NCI-H1436 (cell line): ENCODE measurements at regions not wholly inside any gene's neighbourhood (a gene's known extent, or its start where the extent isn't known, plus 50 kb on each side); places are given as distances from the start of the nearest gene placed in this dataset.
"Not testable (repeated sequence)": the region's sequence is repeated elsewhere in the genome, so short reads cannot be mapped to it uniquely, and the experiment has no call there.

ENCODE experiments used
- DNase-seq: peaks from one replicate; lab custom pipeline; 2025; lab: John Stamatoyannopoulos, UW

DNA sequence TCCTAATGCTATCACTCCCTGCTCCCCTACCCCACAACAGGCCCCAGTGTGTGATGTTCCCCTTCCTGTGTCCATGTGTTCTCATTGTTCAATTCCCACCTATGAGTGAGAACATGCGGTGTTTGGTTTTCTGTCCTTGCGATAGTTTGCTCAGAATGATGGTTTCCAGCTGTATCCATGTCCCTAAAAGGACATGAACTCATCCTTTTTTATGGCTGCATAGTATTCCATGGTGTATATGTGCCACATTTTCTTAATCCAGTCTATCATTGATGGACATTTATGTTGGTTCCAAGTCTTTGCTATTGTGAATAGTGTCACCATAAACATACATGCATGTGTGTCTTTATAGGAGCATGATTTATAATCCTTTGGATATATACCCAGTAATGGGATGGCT, 80.4 kb upstream of the B3GAT1 start:
- DNase-seq = not testable (repeated sequence)

DNA sequence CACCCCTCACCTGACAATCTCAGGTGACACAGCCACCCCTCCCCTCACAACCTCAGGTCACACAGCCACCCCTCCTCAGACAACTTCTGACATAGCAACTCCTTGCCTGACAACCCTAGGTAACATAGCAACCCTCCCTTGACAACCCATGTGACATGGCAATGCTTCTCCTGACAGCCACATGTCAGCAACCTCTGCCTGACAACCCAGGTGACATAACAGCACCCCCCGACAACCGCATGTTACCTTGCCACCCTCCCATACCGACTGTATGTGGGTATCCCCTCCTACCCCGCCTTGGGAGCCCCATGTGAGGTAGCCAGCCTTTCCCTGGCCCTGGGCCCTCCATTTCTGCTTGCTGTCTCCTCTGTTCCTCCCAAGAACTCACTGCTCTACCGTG, 77.7 kb upstream of the B3GAT1 start:
- no peak for DNase-seq

DNA sequence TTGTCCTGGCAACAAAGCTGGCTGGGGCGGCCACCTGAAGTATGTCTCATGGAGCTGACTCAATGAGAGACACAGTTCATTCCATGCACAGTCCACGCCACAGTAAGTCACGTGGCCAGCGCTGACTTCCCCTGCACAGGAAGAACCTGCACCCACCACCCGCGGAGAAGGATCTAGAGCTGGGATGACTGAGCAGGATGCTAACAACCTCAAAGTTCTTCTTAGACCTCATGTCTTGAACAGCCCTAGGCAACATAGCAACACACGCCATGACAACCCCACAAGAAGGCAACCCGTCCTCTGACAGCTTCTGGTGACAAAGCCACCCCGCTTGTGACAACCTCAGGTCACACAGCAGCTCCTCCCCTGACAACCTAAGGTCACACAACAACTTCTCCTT, 76.9 kb upstream of the B3GAT1 start:
- no peak for DNase-seq

DNA sequence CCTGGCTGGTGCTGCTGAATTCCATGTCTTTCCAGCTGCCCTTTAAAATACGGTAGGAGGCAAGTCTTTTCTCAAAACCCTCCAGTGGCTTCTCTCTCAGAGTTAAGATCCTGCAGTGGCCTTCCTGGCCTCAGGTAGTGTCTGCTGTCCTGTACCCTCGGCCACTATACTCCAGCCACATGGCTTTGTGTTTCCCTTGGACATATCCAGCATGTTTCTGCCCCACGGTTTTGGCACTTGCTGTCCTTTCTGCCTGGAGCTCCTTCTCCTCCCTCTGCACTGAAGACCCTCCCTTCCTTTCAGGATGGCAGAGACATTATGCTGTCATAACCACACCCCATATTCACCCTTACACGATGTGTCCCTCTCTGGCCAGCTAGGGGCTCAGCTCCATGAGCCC, 76.5 kb upstream of the B3GAT1 start:
- no peak for DNase-seq

DNA sequence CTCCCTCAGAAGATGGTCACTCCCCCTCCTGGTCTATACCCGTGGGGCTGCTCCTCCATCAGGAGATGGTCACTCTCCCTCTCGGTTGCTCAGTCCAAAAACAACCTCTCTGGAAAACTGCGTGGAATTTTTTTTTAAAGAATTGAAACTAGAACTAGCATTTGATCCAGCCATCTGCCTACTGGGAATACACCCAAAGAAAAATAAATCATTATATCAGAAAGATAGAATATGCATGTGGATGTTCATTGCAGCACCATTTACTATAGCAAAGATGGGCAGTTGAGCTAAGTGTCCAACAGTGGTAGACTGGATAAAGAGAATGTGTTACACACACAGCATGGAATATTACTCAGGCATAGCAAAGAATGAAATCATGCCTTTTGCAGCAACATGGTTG, 75.7 kb upstream of the B3GAT1 start:
- DNase-seq = no peak

DNA sequence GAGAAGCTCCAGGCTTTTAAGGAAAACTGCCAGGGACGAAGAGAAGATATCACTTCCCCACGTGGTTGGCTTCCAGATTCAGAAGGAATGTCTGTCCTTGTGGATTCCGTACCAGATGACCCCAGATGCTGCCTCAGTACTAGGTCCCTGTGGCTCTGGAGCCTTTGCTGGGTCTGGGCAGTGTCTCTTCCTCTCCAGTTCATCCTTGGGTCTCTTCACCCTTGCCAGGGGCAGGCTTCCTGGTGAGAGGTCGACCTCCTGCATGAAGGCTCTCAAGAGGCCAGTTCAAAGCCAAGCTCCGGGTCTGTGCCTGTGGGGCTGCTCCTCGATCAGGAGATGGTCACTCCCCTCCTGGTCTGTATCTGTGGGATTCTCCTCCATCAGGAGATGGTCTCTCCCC, 74.7 kb upstream of the B3GAT1 start:
- no peak for DNase-seq

DNA sequence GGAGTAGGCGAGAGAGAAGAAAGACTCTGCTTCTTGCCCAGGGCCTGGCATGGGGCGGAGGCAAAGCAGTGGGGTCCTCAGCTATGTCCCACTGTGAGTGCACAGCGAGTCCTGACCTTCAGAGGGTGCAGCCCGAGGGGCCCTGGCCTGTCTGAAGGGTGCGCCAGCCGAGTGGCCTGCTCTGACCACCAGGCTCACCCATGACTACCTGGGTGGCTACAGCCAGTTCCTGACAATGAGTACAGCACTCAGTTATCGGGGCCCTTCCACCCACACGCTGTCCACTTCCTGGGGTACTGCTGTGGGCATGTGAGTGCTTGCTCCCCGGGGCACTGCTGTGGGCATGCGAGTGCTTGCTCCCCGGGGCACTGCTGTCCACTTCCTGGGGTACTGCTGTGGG, 74.1 kb upstream of the B3GAT1 start:
- DNase-seq = no peak

DNA sequence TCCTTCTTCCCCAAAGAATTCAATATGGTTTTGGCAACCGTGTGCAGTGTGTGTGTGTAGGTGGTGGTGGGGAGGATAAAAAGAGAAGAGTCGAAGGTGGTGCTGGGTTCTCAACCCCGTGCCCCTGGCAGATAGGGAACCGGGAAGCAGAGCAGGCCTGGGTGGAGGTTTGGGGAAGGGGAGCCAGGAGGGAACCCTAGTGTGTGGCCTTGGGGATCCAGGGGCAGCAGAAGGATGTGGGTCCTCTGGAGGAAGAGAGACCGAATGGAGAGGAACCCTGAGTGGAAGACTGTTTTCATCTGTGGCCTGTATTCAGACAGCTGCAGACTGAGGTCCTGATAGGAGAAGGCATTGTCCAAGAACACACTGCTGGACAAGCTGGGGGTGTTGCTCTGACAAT, 73.3 kb upstream of the B3GAT1 start:
- no peak for DNase-seq

DNA sequence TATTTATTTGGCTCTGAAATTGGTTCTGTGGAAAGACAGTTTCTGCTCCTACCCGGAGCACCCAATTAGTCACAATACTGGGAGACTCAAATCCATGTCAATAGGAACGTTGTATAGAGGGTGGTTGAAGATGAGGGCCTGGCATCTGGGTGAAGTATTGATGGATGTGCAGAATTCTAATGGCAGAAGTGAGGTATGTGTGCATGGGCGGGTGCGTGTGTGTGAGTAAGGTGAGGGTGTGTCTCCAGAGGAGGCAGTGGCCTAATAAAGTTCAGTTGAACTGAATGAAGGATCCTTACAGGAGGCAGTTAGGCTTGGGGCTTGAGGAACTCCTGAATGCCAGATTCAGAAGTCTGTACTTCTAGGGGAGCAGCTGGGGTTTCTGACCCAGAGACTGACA, 71.8 kb upstream of the B3GAT1 start:
- no peak for DNase-seq

DNA sequence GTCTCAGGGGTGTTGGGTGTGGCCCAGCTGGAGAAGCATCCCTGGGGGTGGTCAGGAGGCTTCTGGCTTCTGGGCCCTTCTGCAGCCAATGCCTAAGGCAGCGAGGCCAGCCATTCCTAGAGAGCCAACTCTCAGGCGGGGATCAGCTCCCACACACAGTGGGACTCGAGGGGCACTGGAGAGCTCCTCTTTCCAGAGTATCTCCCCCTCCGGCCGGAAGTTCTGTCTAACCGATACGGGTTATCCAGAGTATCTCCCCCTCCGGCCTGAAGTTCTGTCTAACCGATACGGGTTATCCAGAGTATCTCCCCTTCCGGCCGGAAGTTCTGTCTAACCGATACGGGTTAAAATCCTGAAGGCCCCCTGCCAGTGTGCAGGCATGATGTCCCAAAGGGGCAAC, 71.2 kb upstream of the B3GAT1 start:
- no peak for DNase-seq

DNA sequence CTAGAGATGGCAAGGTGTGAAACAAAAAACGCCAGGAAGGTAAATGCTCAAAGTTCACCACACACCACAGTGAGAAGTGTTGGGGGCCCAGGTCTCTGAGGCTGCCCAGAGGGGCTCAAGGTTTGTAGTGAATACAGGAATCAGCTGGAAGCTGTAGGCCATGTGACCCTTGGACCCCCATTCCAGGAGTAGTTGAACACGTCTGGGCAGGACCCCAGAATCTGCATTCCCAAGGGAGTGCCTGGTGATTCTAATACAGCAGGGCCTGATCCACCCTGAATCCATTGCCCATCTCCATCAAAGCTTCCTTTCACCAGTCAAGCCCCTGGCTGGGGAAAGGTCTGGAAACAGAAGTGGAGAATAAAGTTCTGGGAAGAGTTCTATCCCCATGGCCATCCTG, 70.8 kb upstream of the B3GAT1 start:
- no peak for DNase-seq

DNA sequence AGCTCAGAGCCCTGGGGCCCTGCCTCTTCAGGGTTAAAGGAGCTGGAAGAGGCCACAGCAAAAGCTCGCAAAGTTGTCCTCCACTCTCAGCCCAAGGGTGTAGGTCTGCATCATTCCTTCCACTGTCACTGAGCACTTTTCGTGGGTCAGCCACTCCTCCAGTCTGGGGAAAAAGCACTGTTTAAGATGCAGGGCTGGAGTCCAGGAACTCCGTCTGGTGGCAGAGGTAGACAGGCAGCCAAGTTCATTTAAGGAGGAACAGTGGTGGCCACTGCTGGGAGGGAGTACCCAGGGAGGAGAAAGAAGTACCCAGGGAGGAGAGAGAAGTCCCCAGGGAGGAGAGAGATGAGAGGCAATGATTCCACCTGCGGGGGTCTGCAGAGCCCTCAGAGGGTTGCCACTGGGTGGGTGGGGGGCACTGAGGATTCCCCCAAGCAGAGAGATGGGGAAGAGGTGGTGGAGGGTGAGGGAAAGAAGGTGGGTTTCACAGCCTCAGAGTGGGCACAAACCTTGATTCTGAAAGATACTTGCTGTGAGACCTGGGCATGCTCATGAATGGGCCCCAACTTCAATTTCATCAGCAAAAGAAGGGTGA, 70.0 kb upstream of the B3GAT1 start:
- DNase-seq = no peak

DNA sequence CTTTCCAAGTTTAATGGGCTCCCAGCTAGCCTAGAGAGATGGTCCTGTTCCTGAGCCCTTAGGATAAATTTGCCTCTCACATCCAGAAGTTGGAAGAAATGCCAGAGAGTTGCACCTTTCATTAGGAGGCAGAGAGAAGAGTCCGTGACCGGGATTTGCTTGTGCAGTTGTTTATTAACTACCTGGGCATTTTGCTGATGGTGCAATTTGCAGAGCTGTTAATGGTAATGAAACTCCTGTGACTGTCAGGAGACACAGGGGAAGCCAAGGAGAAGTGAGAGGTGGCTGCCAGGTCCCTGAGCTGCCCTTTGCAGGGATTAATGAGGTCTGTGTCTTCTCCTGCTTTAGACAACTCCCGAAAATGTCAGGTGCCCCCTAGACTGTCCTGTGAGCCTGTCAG, 69.1 kb upstream of the B3GAT1 start:
- DNase-seq = no peak

DNA sequence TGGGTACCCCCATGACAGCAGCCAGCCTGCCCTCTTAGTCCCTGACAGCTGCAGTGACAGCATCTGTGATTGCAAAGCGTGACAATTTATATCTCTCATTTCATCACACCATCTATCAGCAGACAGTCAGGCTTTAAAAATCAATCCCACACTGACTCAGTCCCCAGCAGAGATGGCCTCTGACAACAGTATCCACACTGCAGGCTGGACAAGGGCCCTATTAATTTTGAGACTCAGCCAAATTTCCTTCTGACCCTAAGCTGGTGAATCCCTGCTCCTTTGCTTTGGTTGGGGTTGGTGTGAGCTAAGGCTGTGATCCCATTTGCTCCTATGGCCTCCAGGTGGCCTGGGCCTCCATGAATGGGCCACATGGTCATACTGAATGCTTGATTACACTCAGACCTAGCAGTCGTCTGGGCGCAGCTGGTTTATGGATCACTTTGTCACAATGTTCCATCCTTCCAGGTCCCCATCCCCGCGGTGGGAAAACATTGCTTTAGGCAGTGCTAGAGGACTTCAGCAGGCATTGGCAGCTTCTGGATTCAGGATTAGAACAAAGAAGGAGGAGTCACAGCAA, 68.2 kb upstream of the B3GAT1 start:
- no peak for DNase-seq

DNA sequence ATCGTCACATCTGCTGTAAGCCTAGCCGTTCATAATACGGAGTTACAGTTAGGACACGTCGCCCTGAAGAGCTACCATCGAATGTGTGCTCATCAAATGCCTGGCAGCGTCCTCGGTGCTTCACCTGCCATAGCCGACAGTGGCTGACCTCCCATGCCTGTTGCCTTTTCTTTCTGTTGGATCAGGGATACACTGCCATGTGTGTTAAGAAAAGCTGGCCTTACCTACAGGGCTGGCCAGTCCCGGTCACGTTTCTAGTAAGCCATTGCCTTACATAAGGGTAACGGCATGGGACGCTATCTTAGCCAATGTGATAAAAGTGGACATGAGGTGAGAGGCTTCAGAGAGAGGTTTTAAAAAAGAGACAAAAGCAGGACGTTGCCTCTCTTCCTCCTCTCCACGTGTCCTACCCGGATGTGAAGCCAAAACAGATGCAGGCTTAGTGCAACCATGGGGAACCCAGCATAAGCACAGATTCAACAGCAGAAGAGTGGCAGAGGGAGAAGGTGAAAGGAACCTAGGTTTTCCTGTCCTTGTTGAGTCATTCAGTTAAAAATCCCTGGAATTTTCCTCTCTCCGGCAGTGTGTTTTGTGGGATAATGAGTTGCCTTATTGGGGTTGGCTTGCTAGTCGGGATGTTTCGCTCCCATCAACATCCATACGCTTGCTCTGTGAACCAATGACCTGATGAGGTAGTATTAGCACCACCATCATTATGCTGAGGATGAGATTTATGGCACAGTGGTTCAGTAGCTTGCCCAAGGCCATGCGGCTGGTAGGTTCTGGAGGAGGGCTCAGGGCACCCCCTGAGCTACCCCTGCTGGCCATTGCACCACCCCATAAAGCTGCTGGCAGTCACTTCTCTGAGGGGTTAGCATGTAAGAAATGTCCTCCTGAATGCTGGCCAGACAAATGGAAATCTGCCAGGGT, 67.4 kb upstream of the B3GAT1 start:
- DNase-seq = no peak

DNA sequence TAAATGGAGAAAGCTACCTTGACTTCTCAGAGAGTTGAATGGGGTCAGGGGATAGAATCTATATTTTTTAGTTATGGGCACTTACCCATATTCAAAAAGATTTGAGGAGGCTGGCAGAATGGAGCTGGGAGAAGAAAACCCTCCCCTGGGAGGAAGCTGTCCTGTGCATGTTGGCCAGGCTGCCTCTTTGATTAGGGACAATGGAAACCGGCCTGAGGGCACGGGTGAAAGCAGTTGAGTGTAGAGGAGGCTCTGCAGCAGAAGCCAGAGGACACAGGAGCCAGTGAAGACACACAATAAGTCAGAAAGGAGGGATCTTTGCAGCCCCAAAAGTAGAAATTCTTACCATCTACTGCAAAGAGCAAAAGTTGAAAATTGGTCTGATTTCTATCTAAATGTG, 66.6 kb upstream of the B3GAT1 start:
- no peak for DNase-seq

DNA sequence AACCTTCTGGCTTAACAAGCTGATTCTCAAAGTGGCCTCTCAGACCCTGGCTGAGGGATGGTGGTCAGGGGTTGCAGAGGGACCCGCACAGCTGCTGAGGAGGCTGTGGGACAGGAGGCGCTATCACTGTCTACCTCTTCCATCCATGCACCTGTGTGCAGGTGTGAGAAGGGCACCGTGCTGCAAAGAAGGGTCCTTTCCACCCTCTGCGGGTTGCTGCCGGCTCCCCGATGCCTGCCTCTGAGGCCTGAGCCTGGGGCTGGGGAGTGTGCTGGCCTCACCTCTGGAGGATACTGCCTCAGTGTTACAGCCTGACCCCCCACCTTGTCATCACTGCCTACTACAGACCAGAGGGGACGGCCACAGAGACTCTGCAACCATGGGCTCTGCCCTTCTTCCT, 66.1 kb upstream of the B3GAT1 start:
- DNase-seq = no peak

DNA sequence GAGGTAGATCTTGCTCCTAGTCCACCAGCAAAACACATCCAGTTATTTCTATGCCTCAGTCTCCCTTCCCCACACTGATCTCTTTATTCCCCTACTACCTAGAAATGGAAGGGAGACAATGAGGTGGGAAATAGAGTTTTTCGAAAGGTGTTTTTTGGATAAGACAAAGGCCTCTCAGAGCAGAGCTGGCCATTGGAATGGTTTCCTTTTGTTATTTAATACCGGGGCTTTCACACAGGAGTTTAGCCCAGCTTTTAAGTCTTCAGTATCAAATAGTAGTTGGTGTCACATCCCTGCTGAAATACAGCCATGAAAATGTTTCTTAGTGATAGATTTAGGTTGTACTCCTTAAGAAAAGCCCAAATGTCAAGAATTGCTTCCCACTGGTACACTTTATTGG, 65.4 kb upstream of the B3GAT1 start:
- DNase-seq = no peak

DNA sequence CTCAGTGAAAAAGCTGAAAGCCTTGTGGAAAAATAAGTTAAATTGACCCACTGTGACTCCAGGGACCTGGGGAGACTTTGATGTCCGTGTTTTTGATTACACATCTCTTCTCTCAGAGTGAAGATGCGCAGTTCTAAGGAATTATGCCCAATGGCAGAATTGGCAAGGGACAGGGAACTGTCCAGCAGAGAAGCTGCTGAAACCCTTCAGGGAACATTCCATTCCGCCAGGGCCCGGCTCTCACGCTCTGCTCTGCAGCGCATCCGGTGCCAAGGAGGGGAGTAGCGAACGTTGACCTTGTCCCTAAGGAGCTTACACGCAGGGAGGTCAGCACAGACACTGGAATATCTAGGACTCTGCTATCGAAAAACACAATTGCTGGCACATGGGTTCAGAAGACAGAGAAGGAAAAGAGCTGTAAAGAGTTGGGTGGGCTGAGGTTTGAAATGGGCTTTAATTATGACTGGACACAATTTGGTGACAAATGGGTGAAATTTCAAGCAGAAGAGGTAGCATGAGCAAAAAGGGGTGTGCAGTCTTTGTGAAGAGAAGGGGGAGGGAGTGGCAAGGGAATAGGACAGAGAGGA, 64.5 kb upstream of the B3GAT1 start:
- no peak for DNase-seq

DNA sequence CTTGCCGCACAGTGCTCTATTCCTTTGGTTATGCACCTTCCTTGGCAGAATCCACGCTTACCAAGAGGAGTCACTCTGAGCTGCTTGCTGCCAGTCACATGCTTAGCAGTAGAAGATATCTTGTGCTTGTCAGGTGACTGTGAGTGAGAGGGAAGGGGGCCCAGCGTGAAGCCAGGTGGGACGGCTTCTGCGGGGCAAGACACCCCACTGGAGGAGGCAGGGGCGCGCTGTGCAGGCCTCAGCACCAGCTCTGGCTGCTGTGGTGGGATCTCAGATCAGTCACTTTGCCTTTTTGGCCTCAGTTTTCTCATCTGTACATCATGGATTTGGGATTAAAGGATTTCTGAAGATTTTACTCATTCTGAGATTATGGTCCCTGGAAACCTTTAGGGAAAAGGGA, 63.9 kb upstream of the B3GAT1 start:
- no peak for DNase-seq

DNA sequence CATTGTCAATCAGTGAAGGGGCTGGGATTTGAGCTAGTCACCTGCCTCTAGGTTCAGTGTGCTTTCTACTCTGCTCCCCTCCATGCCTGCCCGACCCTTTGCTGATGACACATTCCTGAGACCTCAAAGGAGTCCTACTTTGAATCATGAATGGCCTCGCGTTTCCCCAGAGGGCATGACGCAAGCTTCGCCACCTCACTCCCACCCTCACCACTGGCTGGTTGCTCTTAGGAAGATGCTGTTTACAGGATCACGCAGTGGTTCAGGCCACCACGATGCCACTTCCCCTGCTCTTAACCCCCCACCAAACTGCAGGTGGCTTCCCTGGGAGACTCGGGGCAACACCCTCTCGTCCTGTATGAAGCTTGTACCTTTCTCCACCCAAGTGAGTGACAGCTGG, 62.9 kb upstream of the B3GAT1 start:
- DNase-seq = no peak

DNA sequence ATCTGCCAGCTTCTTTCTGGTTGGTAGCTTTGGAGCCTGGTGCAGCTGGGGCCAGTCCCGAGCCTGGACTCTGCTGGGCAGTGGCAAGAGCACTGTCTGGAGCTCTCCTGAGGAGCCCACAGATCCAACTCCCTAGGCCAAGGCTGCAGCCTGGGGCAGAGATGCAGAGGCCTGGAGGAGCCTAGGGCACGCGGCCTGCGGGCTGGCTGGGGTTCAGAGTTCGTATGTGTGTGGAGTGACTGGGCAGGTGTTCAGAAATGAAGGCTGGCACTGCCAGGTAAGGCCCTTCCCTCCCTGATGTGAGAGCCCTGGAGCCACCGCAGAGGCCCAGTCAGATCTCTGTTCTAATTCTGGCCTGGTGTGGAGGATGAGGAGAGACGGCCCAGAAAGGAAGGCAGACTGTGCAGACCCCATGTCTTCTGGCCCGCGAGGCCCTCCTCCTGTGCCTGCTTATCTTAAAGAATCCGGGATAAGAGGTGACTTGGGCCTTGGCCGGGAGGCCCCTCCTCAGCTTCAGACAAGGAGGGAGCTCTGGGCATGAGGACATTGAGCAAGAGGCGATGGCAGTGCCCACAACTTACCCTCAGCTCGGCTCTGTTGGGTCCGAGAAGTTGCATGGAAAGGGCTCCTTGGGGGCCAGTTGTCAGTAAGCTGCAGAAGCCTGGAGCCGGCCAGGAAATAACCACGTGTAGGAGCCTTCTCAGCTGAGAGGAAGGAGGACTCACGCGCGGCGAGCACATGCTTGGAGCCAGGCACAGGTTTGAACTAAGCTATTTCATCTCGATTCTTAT, 62.2 kb upstream of the B3GAT1 start:
- no peak for DNase-seq
